ENCODE measurements at regions not wholly inside any gene's neighbourhood (a gene's known extent, or its start where the extent isn't known, plus 50 kb on each side); places are given as distances from the start of the nearest gene placed in this dataset.

- Histone ChIP-seq H3K9ac (ENCODE audit: low read length in 3 of 3) (no peak overlapping the region), H3K27me3 (ENCODE audit: control insufficient read depth, insufficient read depth, low read length) (no peaks in the 10 kb centered on the region), H3K27ac (ENCODE audit: low read depth in 2 of 2, low read length in 2 of 2) (no peak overlapping the region), H3K36me3 (ENCODE audit: control insufficient read depth in 2 of 3, insufficient read depth in 3 of 3, low read length in 3 of 3) (no peaks in the 10 kb centered on the region), H3K4me3 (ENCODE audit: low read length in 3 of 3) (no peak overlapping the region), H3K9me3 (ENCODE audit: control insufficient read depth in 2 of 3, insufficient read depth in 1 of 3, low read length in 3 of 3) (no peaks in the 10 kb centered on the region), H3K4me1 (ENCODE audit: control insufficient read depth in 2 of 3, insufficient read depth in 2 of 3, low read depth in 1 of 3, low read length in 3 of 3) (no peaks in the 10 kb centered on the region)
- DNase-seq (no peak), FAIRE-seq (no peak)
- TF ChIP-seq, protein P1, sequence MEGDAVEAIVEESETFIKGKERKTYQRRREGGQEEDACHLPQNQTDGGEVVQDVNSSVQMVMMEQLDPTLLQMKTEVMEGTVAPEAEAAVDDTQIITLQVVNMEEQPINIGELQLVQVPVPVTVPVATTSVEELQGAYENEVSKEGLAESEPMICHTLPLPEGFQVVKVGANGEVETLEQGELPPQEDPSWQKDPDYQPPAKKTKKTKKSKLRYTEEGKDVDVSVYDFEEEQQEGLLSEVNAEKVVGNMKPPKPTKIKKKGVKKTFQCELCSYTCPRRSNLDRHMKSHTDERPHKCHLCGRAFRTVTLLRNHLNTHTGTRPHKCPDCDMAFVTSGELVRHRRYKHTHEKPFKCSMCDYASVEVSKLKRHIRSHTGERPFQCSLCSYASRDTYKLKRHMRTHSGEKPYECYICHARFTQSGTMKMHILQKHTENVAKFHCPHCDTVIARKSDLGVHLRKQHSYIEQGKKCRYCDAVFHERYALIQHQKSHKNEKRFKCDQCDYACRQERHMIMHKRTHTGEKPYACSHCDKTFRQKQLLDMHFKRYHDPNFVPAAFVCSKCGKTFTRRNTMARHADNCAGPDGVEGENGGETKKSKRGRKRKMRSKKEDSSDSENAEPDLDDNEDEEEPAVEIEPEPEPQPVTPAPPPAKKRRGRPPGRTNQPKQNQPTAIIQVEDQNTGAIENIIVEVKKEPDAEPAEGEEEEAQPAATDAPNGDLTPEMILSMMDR (IDR thresholded peaks at IDR 0.05; ENCODE audit: borderline replicate concordance, extremely low read depth, insufficient read depth) = no peak
- intact Hi-C loops (cut with DNase I) = no loop called here
Measured at GRCh38 chr15:77739591-77740378, 107.1 kb upstream of the LINGO1 start.

GRCh38 chr15:77738441-77739302 is 106.0 kb upstream of the LINGO1 start:
- no peak overlapping the region for H3K9ac ChIP-seq (ENCODE audit: low read length in 3 of 3)
- H3K4me3 ChIP-seq (ENCODE audit: low read length in 3 of 3) = no peak overlapping the region
- intact Hi-C loops (cut with DNase I) = no loop called here
- H3K9me3 ChIP-seq (ENCODE audit: control insufficient read depth in 2 of 3, insufficient read depth in 1 of 3, low read length in 3 of 3) = no peaks in the 10 kb centered on the region
- H3K27me3 ChIP-seq (ENCODE audit: control insufficient read depth, insufficient read depth, low read length) = no peaks in the 10 kb centered on the region
- TF ChIP-seq, protein P1 (IDR thresholded peaks at IDR 0.05; ENCODE audit: borderline replicate concordance, extremely low read depth, insufficient read depth) = no peak
- no peak for FAIRE-seq
- H3K4me1 ChIP-seq (ENCODE audit: control insufficient read depth in 2 of 3, insufficient read depth in 2 of 3, low read depth in 1 of 3, low read length in 3 of 3) = no peaks in the 10 kb centered on the region
- no peak overlapping the region for H3K27ac ChIP-seq (ENCODE audit: low read depth in 2 of 2, low read length in 2 of 2)
- no peaks in the 10 kb centered on the region for H3K36me3 ChIP-seq (ENCODE audit: control insufficient read depth in 2 of 3, insufficient read depth in 3 of 3, low read length in 3 of 3)
- DNase-seq = no peak

GRCh38 chr15:77738038-77738370 is 105.3 kb upstream of the LINGO1 start:
- no peaks in the 10 kb centered on the region for H3K9me3 ChIP-seq (ENCODE audit: control insufficient read depth in 2 of 3, insufficient read depth in 1 of 3, low read length in 3 of 3)
- no peaks in the 10 kb centered on the region for H3K4me1 ChIP-seq (ENCODE audit: control insufficient read depth in 2 of 3, insufficient read depth in 2 of 3, low read depth in 1 of 3, low read length in 3 of 3)
- TF ChIP-seq, protein P1 (IDR thresholded peaks at IDR 0.05; ENCODE audit: borderline replicate concordance, extremely low read depth, insufficient read depth) = no peak
- intact Hi-C loops (cut with DNase I) = no loop called here
- H3K9ac ChIP-seq (ENCODE audit: low read length in 3 of 3) = no peak overlapping the region
- no peak for DNase-seq
- no peaks in the 10 kb centered on the region for H3K27me3 ChIP-seq (ENCODE audit: control insufficient read depth, insufficient read depth, low read length)
- no peak overlapping the region for H3K4me3 ChIP-seq (ENCODE audit: low read length in 3 of 3)
- H3K27ac ChIP-seq (ENCODE audit: low read depth in 2 of 2, low read length in 2 of 2) = no peak overlapping the region
- FAIRE-seq = no peak
- H3K36me3 ChIP-seq (ENCODE audit: control insufficient read depth in 2 of 3, insufficient read depth in 3 of 3, low read length in 3 of 3) = no peaks in the 10 kb centered on the region

All from kidney (tissue), 13 donors.